ENCODE measurements at regions not wholly inside any gene's neighbourhood (a gene's known extent, or its start where the extent isn't known, plus 50 kb on each side); places are given as distances from the start of the nearest gene placed in this dataset.

GRCh38 chr18:59954755-59955156 is 55.0 kb downstream of the PMAIP1 start:
- no peak for DNase-seq

GRCh38 chr18:59954241-59954640 is 54.4 kb downstream of the PMAIP1 start:
- DNase-seq, result no peak
